NCI-H2029 treated with DMSO at 0.1 percent for 48 hours (cell line): ENCODE measurements at regions not wholly inside any gene's neighbourhood (a gene's known extent, or its start where the extent isn't known, plus 50 kb on each side); places are given as distances from the start of the nearest gene placed in this dataset.

Experiments
- DNase-seq: peaks from one replicate; lab custom pipeline; 2025; lab: John Stamatoyannopoulos, UW

DNA sequence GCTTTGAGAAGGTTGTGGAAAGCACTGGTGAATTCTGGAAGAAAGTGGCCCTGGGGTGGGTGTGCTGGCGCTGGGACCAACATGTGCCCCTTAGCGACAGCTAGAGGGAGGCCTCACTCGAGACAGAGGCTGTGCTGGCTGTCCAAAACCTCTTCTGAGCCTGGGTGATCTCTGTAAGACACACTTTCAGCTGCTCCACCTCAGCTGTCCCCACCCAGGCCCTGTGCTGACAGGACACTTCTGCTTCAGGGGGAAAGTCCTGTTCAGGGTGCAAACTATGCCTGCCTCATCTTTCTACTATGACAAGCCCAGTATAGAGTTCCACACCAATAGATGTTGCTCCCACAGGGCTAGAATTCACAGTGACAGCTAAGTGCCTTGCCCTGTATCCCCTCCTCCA, 426.4 kb downstream of the MED10 start:
- no peak for DNase-seq

GRCh38 chr5:5950658-5951057, 427.7 kb downstream of the MED10 start:
- no peak for DNase-seq

DNA sequence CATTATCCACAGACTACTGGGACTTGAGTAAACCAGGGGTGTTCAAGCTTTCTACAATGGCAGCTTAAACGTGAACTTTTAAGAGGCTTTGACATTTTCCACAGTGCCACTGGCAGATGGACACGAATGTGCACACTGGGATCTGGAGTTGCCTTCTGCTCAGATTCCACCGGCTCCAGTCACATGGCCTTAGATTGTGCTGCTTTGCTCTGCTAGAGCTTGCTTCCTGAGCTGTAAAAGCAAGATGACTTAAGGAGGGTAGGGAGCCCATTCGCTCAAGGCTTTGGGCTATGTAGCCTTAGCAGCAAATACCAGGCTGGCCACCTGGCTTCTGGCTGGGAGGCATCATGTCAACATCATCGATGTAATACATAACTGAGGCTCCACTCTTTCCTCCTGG, 436.9 kb downstream of the MED10 start:
- DNase-seq: no peak

- DNase-seq: no peak
Observed at GRCh38 chr5:5939759-5940370, 438.5 kb downstream of the MED10 start.

GRCh38 chr5:5933651-5934050, 444.7 kb downstream of the MED10 start:
- no peak for DNase-seq

DNA sequence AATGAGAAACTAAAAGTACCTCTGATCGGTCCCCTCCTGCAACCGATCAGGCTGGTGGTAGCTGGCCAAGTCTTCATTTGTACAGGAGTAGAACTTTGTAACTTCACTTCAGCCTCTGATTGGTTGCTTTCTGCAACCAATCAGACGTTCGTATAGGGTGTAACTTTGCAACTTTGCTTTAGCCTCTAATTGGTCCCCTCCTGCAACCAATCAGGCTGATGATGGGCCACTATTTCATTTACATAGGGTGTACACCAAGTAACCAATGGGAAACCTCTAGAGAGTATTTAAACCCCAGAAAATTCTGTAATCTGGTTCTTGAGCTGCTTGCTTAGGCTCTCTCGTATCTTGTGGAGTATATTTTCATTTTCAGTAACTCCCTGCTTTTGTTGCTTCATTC, 445.5 kb downstream of the MED10 start:
- no peak for DNase-seq

DNA sequence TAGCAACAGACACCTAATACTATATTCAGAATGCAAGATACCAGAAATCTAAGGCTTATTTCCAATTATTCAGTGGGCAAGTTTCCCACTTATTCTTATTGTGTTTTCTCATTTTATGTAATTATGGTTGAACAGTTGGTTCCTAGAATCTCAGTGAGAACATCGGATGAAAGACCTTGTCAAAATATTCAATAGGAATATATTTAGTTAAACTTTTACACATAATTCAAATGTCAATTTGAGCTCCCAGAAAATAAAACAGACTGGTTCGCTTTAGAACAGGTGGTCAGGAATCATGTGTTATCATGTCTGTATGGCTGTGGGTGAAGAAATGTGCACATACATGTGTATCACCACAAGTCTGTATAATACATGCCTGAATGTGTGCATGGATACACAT, 447.8 kb downstream of the MED10 start:
- DNase-seq: no peak

GRCh38 chr5:5929291-5930020, 448.9 kb downstream of the MED10 start:
- no peak for DNase-seq

DNA sequence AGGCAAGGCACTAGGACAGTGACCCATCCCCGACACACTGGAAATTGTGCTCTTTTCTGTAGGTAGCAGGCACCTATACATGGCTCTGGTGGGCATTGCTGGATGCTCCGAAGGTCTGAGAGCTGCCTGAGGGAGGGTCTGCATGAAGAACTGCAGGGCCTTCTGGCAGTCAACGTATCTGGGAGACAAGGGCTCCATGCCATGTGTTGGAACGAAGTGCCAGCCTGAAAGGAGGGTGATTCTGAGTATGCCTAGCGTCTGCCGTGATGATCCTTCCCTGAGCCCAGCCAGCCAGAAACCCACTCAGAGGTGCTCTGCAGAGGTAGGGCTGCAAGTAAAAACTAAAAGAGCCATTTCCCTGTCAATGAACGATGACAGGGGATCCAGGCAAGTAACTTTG, 453.2 kb downstream of the MED10 start:
- no peak for DNase-seq

DNA sequence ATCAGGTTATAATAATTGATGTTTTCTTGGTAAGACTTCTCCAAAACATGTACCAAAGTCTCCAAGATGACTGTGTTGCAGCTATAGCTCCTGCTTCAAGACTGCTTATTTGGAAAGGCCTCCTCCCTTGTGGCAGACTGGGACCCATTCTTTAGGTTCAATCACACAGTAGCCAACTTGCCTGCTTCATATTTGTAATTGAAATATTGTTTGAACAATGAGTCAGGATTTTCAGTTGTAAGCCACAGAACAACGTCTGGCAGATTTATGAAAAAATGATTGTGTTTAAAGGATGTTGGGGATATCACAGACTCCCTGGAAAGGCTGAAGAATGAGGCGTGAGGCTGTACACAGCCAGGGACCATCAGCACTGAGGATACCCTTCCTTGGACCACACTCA, 458.9 kb downstream of the MED10 start:
- no peak for DNase-seq

DNA sequence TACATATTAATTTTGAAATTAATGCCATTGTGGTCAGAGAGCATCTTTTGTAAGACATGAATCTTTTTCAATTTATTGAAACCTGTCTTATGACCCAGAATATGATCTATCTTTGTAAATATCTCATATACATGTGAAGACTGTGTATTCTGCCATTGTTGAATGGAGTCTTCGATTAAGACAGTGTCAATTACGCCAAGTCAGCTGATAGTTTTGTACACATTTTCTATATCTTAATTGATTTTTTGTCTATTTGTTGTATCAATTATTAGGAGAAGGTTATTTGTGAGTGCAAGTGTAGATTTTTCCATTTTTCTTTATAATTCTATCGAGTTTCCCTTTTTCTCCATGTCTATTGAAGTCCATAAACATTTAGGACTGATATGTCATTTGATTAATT, 471.6 kb downstream of the MED10 start:
- DNase-seq: no peak

GRCh38 chr5:5905186-5905585, 473.2 kb downstream of the MED10 start:
- no peak for DNase-seq

DNA sequence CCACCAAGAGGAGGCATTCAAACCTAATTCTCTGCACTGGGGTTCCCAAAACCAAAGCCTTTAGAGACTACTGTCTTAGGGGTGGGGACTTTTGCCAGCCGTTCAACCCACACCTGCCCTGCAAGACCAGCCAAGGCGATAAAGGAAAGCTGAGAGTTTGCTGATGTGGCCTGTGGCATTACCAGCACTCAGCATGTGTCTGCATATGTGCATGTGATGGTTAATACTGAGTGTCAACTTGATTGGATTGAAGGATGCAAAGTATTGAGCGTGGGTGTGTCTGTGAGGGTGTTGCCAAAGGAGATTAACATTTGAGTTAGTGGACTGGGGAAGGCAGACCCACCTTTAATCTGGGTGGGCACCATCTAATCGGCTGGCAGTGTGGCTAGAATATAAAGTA, 474.2 kb downstream of the MED10 start:
- DNase-seq: no peak

GRCh38 chr5:5902678-5903646, 475.4 kb downstream of the MED10 start:
- no peak for DNase-seq

- DNase-seq: no peak
Observed at GRCh38 chr5:5900350-5900749, 477.9 kb downstream of the ICE1 start.

DNA sequence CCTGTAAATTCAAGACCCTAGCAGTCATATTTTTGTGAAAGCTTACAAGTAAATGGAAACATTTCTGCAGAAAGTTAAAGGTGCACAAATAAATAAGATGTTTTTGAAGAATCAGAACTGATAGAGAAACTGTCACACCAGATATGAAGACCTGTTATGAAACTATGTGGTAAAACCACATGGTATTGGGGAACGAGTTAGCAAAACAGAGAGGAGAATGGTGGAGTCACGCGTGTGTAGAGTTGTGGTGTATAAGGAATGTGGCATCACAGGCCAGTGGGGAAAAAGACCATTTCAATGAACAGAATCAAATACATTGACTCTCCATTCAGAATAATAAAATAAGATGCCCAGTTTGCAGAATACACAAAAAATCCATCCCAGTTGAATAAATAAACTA, 477.2 kb downstream of the ICE1 start:
- no peak for DNase-seq

GRCh38 chr5:5888284-5888683, 465.8 kb downstream of the ICE1 start:
- no peak for DNase-seq

GRCh38 chr5:5887833-5888232, 465.4 kb downstream of the ICE1 start:
- DNase-seq: no peak

DNA sequence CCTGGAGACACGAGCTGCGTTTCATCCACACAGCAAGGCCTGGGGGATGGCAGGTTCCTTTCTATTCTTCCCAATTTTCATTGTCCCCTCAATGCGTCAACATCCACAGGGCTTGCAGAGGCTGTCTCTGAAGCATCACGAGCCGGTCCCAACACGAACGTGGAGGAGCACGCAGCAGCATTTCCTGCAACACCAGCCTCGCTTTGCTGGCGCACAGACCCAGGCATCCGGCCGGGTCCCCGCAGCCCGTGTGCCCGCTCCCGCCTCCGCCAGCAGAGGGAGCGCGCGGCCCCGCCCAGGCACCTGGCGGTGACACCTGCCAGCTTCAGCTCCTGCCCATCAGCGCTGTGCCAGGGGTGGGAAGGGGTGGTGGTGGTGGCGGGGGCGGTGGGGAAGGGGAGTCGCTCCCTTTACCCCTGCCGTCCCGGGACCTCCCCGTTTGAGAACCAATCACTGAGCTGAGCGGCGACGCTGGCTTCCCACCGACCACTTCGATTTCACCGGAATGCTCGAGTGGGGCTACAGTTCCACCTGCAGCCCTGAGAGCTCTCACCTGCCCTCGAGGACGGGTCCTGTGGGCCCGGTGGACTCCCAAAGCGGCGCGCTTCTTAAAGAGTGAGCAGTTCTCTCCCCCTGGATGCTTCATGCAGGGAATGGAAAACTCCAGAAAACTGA, 464.5 kb downstream of the ICE1 start:
- DNase-seq: no peak

- DNase-seq: no peak
Observed at GRCh38 chr5:5886353-5886752, 463.9 kb downstream of the ICE1 start.

DNA sequence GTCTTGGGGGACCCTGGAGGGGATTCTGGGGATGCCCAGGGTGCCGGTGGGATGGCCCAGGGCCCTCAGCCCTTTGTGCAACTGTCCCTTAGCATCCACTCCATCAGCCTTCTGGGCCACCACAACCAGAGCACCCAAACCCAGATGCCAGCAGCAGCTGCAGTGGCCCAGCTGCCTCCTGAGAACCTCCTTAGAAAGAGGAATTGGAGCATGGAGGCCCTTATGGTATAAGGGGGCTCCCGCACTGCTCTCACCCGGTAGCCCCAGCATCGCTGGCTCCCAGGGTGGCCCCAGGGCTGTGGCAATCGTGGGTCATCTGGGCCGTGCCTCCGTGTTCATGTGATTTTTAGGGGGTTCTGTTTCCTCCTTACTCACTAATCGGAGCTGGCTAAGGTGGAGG, 463.3 kb downstream of the ICE1 start:
- no peak for DNase-seq

- DNase-seq: no peak
Observed at GRCh38 chr5:5884593-5884992, 462.1 kb downstream of the ICE1 start.
